Stimulated activated CD4-positive, alpha-beta T cell treated with anti-CD3 and anti-CD28 coated beads, Interleukin-12 subunit alpha, Interleukin-12 subunit beta, amount 100 ng/mL, for 24 hours (primary cell): ENCODE measurements at regions not wholly inside any gene's neighbourhood (a gene's known extent, or its start where the extent isn't known, plus 50 kb on each side); places are given as distances from the start of the nearest gene placed in this dataset.
"Not testable (repeated sequence)": the region's sequence is repeated elsewhere in the genome, so short reads cannot be mapped to it uniquely, and the experiment has no call there.

Source experiments
- DNase-seq, 2 experiments: peaks; one replicate each; pipeline ENCODE4 v3.0.0-alpha.2; 2020; ENCODE audit warnings: low read depth in 2 of 2

DNA sequence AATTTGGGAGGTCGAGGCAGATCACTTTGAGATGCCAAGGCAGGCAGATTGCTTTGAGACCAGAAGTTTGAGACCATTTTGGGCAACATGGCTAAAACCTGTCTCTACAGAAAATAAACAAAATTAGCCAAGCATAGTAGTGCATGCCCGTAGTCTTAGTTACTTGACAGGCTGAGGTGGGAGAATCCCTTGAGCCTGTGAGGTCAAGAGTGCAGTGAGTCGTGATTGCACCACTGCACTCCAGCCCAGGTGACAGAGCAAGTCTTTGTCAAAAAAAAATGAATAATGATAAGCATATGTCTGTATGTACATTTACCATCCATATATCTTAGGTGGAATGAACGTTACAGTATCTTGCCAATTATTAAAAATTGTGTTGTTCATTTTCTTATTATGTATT is 2447.7 kb downstream of the PCDH9 start:
- no peak for DNase-seq

DNA sequence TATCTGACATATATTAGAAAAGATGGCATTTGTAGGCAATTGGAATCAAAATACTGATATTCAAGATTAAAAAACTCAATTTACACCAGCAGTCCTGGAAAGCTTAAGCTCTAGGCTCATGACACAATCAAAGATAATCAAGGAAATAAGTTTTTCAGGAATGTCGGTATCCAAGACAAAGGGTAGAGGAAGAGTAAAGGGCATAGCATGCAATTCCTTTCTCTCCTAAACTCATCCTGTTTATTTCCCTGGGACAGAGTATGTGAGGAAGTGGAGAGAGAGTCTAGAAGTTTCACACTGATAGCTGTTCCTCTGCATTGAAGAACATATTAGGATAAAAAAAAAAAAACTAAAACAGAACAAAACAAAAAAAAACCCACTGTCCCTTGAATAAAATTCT is 2452.1 kb downstream of the PCDH9 start:
- no peak for DNase-seq

DNA sequence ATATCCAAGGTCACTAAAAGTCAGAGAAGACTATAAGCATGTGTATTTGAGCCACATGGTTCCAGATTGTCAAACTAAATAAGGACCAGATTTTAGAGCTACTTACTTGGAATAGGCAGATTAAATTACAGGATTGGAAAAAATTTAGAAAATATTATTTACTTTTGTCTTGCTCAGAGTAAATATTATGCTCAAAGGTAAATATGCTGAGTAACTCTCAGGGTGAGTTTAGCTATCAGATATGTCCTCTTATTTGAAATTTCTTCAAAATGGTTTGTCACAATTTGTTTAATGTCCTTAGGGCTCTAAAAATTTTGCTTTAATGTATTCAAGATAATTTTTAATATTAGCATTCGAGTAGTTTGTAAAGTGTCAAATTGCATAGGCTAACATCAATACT is 2455.2 kb downstream of the PCDH9 start:
- no peak for DNase-seq

DNA sequence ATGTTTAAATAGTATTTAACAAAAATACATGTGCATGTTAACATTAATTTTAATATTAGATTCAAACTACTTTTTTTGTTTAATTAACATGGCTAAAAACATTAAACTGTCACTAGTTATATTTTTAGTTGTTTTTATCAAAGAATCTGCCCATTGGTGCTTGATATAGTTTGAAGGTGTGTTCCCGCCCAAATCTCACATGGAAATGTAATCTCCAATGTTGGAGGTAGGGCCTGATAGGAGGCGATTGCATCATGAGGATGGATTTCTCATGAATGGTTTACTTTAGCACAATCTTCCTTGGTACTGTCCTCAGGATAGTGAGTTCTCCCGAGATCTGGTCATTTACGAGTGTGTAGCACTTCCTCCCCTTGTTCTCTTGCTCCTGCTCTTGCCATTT is 2459.4 kb downstream of the PCDH9 start:
- no peak for DNase-seq

DNA sequence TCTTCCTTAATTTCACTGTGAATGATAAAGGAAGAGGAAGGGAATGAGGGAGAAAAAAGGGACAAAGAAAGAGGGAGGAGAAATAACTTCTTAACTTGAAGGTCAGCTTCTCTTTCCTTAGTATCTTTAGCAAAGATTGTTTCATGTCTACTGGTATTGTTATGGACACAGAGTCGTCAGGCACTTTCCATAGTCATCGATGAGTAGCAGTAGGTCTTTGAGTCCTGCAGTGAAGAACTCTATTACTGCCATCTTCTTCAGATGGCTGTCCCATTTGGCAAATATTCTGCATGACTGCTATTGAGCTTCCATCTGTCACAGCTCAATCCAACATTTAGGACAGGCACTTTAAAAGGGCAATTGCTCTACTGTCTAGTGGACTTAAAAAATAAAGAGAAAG is 2463.1 kb downstream of the PCDH9 start:
- DNase-seq = no peak

DNA sequence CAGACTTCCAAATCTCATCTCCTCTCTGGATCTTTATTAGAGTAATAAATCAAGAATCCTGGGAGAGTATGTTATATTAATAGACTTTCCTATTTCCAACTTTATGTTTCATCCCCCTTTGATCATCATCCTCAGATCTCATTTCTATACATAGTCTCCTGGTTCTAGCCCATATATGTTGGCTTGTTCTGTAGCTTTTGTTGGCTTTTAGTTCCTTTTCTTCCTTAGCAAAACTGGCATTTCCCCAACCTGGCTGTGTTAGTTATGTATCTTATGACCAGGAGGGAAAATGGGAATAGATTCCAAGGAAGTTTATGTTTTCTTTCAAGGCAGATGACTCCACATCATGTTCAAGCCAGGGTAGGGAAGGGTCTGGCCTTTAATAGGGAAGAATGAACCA is 2464.5 kb downstream of the PCDH9 start:
- no peak for DNase-seq

DNA sequence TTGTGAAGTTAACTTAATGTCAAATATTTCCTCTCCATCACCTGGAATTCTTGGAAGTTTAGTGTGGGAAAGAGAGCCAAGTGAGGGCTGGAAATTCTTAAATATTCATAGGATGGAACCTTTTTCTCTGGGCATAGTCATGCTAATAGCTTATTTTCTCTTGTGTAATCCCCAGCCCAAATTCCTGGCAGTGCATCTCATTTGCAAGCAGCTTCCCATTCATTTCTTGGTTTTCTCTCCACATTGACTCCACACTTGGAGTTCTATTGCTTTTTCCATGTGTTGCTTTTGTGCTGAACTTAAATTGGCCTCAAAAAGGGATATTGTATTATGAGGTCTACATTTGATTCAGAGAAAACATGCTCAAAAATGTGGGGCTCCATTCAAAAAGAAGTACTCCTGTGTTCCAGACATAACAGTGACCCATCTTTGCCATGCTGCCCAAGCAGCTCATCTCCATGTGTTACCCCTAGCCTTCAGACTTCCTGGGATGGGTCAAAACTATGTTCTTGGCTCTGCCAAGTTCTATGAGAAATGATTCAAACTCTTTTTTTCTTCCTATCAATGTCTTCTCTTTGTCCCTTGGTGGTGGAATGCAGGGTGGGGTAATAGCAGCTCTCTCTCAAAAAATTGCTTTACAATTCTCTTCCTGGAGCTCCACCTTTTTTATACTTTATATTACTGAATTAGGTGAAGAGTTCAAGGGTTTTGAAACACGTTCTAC is 2471.5 kb downstream of the PCDH9 start:
- no peak for DNase-seq

DNA sequence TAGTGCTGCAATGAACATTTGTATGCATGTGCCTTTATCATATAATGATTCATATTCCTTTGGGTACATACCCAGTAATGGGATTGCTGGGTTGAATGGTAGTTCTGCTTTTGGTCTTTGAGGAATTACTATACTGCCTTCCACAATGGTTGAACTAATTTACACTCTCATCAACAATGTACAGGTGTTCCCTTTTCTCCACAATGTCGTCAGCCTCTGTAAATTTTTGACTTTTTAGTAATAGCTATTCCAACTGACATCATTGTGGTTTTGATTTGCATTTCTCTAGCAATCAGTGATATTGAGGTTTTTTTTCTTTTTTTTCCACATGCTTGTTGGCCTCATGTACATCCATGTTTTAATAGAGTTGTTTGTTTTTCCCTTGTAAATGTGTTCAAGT is 2473.5 kb downstream of the PCDH9 start:
- no peak for DNase-seq

DNA sequence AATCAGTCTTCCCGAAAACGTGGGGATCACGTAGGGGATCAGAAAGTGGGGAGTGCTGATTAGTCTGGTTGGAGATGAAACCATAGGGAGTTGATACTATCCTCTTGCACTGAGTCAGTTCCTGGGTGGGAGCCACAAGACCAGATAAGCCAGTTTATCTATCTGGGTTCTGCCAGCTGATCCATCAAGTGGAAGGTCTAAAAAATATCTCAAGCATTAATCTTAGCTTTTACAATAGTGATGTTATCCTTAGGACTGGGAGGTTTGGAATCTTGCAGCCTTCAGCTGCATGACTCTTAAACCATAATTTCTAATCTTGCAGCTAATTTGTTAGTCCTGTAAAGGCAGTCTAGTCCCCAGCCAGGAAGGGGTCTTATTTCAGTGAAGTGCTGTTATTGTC is 2474.2 kb downstream of the PCDH9 start:
- no peak for DNase-seq

DNA sequence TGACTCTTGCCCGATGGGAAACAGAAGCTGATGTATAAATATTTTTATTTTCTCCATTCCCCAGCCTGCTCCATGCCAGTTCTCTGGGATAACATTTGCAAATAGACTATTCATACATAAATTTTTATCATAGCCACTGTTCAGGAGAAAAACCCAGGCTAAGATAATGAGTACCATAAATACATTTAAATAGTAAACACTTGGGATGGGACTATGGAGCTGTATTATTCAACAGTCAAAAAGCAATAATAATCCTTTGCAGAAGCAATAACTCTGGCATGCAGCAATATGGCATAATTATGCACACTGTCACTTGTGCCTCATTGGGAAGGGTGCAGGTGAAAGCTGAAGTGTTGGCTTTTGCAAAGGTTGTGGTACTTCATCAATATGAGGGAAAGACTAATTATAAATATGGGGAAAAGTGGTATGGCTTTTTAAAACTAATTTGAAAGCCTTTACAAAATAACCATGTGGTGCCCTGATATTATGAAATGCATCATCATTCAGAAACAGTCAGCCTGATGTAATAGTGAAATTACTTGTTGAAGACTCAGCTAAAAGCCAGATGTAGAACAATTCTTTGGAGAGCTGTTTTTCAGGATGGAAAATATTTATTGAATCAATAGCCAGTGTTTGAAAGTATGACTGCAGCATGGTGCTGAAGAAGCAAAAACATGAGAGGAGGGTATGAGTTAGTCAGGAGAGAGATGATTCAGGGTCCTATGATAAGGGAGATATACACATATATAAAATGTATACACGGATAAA is 2476.7 kb downstream of the PCDH9 start:
- no peak for DNase-seq

DNA sequence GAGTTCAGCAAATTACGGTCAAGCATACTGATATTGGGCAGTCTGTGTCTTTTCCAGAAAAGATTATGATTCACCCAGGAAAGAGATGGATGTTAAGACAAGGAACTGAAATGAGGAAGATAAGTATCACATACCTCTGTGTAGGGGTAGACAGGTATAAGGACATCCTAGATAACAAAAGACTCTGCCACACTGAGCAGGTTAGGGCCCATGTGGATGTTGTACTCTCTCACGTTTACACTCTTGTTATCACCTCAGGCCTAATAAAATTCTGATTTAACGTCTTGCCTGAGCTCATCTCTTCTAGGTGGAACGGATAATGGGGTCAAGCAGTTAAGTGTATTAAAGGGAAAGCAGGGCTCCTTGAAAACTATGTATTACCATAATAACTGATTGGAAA is 2480.8 kb downstream of the PCDH9 start:
- no peak for DNase-seq

DNA sequence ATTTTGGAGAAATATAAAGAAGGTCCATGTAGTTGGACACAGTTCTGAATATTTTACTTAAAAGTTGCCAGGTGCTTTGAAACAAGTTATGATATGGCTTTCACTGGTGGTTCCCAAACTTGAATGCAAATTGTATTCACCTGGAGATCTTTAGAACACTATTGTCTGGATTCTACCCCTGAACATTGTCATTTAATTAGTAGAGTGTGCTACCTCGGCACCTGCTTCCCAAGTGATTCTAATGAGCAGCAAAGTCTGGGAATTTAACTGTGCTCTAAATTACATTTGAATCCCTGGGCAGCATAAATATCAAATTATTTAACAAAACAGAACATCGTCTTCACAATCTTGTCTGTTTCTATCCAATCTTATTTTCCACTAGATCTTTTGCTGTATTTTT is 2483.3 kb downstream of the PCDH9 start:
- DNase-seq = no peak

DNA sequence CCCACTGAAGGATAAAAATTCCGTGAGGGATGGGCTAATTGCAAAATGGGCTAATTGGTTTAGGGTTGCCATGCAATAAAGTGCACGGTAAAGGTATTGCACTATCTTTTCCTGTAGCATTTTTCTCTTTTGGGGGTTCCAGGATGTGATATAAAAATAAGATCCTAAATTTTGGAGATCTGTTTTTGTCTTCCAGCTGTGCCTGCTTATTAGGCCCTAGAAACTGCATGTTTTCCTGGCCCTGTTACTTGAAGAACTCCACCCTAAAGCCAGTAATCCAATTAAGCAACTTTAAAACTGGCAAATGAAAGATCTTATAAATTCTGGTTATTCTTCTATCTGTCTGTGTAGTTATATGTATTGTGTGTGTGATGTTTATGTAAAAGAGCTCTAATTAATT is 2489.6 kb downstream of the PCDH9 start:
- no peak for DNase-seq

DNA sequence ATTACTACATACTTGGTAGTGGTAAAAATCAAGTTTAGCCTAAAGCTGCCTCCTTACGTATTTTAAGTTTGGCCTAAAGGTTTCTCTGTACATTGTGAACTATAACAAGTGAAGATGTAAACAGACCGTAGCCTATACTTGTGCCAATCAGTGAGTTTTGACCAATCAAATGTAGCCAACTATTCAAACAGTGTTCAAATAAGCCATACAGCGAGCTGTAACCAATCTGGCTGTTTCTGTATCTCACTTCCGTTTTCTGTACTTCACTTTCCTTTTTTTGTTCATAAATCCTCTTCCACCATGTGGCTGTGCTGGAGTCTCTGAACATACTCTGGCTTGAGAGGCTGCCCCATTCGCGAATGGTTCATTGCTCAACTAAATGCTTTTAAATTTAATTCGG is 2504.6 kb downstream of the PCDH9 start:
- no peak for DNase-seq

DNA sequence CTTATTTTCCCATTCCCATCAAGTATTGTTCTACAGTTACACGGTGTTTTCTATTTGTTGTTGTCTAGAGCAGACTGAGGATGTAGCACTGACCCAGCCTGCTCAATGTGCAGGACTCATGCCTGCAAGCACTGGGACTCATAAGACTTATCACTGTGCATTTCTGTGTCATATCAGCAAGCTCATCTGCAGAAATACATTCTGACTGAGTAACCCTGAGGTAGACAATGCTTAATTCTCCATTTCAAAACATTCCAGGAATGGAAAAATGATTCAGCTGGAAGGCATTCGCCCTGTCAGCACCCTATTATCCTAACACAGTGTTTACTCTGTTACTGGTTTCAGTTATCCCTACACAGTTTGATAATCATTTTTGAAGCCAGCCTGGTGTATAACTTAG is 2506.4 kb downstream of the PCDH9 start:
- DNase-seq = no peak

DNA sequence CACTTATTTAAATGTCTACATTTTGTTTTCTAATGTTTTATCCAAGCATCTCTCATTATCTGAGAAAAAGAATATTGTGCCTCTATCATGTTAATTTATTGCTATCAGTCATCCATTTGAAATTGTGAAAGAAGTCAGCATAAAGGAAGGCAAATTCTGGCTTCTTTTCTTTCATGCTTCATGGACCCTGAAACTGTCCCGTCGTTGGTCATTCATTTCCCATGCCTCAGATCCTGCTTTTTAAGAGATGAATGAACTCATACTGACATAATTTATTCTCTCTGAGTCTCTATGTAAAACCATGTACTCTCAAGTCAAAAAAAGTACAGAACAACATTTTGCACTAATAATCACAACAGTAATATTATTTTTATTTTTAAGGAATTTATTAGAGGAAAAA is 2512.0 kb downstream of the PCDH9 start:
- DNase-seq = no peak

DNA sequence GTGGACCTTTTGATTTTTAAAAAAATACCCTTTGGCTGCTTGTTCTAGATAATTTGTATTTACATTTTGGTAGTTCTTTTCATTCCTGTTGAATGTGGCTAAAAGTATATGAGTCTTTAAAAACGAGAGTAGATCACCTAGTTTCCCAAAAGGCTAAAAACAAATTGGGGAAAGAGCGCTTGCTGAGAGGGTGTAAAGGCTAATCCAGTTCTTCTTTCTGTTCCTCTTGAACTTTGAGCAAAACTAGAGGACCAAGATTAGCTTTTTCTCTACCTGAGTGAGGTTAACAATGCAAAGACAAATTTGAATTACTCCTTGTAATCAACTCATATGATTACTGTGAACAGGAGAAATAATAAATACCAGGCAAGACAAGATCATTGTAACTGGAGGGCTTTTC is 2513.2 kb downstream of the PCDH9 start:
- DNase-seq = no peak

DNA sequence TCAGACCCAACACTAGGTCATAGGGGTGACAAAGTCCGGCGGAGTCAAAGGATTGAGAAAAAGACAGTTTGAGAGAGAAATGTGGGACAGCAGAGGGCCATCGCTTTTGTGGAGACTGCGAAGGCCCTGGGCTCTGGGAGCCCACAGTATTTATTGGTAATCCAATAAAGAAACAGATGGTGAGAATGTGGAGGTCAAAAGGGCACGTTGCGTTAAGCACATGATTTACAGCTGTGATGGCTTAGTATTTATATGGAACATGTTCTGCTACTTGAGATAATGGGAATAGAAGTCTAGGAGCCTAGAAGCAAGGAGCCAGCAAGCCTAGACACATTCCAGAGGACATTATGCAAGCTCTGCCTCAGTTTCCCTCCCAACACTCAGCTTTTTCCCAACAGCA is 2521.1 kb downstream of the PCDH9 start:
- DNase-seq = no peak

DNA sequence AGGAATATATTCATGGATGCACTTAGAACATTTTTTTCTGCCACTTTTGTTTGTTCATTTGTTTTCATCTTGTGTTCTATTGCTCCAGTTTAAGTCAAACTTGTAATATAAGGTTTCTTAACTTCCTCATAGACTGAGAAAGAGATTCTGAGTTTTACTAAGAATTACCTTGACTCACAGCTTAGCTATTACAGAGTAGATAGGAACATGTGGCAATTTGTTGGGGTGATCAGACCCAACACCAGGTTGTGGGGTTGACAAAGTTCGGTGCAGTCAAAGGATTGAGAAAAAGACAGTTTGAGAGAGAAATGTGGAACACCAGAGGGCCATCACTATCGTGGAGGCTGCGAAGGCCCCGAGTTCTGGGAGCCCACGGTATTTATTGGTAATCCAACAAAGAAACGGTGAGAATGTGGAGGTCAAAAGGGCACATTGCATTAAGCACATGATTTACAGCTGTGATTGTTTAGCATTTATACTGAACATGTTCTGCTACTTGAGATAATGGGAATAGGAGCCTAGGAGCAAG is 2526.0 kb downstream of the PCDH9 start:
- DNase-seq = no peak

DNA sequence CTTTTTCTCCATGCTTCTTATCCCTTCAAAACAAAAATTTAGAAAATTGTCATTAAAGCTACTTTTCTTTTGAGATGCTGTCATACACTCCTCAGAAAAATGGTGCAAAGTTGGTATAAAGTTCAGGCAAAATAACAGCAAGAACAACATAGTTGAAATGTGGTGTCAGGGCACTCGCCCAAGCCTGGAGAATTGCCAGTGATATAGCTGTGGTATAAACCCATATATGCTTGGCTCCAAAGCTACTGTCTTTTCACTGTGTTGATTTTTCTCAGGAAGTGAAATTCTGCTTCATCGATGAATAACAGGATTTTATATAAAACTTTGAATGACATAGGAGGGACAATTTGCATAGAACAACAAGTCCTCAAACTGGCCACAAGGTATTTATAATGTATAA is 2532.9 kb downstream of the PCDH9 start:
- DNase-seq = no peak

DNA sequence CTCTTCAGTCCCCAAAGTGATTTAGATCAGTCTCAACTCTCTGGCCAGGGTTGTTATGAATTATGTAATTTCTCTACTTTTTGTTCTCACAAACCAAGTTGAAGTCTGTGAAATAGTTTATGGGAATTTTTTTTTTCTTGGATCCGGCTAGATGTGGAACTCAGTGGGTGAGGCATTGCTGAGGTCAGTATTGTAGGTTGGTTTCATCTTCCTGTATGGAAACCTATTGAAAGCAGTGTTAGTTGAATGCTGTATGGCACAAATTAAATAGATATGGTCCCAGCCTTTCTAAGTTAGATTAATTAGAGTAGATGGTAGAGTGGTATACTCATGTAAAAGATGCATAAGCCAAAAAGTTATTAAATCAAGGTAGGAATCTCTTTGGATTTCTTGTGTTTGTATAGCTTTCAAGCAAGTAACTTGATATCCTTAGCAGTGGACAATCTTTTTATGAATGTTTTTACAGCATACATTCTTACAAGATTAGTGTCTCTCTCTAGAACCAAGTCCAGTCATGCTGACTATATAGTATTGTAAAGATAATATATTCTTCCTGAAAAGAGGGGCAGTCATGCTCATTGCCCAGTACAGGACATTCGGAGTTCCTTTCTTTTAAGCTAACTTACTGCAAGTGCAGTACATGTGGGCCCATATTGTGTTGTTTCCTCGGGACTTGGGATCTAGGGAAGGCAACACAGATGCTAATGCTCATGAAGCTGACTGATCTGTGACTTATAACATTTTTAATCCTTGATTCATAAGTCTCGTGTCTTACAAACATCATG is 2541.1 kb downstream of the PCDH9 start:
- DNase-seq = no peak

DNA sequence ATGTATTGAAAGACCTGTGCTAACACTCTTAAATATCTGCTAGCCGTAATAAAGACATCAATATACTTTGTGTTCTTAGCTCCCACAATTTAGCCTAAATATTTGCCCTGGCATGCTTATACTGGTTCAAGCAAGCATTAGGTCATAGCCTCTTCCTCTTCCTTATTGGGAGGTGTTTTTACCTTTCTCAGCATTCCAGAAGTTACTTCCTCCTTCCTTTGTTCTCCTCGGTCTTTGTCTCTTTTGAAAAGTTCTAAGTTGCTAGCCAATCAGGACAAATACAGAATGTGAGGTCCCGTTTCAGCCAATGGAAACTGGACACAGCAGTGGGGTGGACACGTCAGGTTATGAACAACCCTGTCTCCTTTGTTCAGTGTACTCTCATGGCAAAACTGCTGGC is 2543.6 kb downstream of the PCDH9 start:
- not testable (repeated sequence) for DNase-seq
